Esophagus muscularis mucosa (tissue), 4 donors: ENCODE measurements at regions not wholly inside any gene's neighbourhood (a gene's known extent, or its start where the extent isn't known, plus 50 kb on each side); places are given as distances from the start of the nearest gene placed in this dataset.

ENCODE experiments used
- EP300 ChIP-seq: sonication (generic); formaldehyde crosslinking; IDR thresholded peaks from one replicate; pipeline ENCODE4 v1.6.1; 2017; ENCODE audit warnings: antibody characterized with exemption
- POLR2A ChIP-seq: fragments of 450-650 bp; IDR thresholded peaks from one replicate; pipeline ENCODE4 v1.6.1; 2017; ENCODE audit warnings: antibody characterized with exemption, moderate library complexity, mild to moderate bottlenecking, low read depth
- POLR2AphosphoS5 ChIP-seq, 2 donors: sonication (generic); formaldehyde crosslinking; IDR thresholded peaks; one replicate each; pipeline ENCODE4 v1.6.1; 2017; ENCODE audit warnings: antibody characterized with exemption in 2 of 2
- TF ChIP-seq, protein P1 (sequence below), 3 experiments: fragments of 200-600 bp in 2 of 3; fragments of 450-650 bp in 1 of 3; sonication (generic) in 2 of 3; IDR thresholded peaks; one replicate each; pipeline ENCODE4 v1.5.1; 2017 to 2019; ENCODE audit warnings: antibody characterized with exemption in 3 of 3, mild to moderate bottlenecking in 2 of 3, moderate library complexity in 1 of 3

DNA sequence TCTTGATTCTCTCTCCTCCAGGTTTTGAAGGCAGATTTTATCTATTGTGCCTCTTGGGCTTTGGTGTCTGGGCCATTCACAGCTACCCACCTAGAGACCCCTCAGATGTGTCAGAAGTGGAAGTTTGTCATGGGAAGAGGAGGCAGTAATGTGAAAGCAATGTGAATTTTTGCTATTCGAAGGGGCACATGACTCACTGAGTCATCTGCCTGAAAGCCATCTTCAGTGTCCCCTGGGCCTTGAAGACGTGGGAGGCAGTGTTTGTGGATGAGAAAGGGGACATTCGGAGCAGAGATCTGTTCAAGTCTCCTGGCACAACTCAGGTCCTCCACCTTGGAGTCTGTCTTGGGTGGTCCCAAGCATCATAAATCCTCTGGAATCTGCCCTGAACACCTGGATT, 530.2 kb downstream of the NPIPA7 start:
- TF ChIP-seq, protein P1, sequence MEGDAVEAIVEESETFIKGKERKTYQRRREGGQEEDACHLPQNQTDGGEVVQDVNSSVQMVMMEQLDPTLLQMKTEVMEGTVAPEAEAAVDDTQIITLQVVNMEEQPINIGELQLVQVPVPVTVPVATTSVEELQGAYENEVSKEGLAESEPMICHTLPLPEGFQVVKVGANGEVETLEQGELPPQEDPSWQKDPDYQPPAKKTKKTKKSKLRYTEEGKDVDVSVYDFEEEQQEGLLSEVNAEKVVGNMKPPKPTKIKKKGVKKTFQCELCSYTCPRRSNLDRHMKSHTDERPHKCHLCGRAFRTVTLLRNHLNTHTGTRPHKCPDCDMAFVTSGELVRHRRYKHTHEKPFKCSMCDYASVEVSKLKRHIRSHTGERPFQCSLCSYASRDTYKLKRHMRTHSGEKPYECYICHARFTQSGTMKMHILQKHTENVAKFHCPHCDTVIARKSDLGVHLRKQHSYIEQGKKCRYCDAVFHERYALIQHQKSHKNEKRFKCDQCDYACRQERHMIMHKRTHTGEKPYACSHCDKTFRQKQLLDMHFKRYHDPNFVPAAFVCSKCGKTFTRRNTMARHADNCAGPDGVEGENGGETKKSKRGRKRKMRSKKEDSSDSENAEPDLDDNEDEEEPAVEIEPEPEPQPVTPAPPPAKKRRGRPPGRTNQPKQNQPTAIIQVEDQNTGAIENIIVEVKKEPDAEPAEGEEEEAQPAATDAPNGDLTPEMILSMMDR (IDR thresholded peaks at IDR 0.05), result no peak
- TF ChIP-seq POLR2AphosphoS5 (IDR thresholded peaks at IDR 0.05) (no peak), EP300 (no peak), POLR2A (no peak)
